OCI-LY1 (cell line): ENCODE measurements at regions not wholly inside any gene's neighbourhood (a gene's known extent, or its start where the extent isn't known, plus 50 kb on each side); places are given as distances from the start of the nearest gene placed in this dataset.

Source experiments
- CTCF ChIP-seq: fragments of 200-600 bp; sonication (generic), shearing (Covaris generic); IDR thresholded peaks from 2 replicates; pipeline ENCODE4 v1.5.1; 2017; ENCODE audit warnings: mild to moderate bottlenecking, antibody characterized with exemption, low read length, moderate library complexity, mixed read lengths
- EZH2 ChIP-seq: fragments of 200-600 bp; sonication (generic), shearing (Covaris generic); IDR thresholded peaks from 2 replicates; pipeline ENCODE4 v1.8.0; 2017; ENCODE audit warnings: borderline replicate concordance, mixed run types, mild to moderate bottlenecking, antibody characterized with exemption, low read length, moderate library complexity, mixed read lengths

DNA sequence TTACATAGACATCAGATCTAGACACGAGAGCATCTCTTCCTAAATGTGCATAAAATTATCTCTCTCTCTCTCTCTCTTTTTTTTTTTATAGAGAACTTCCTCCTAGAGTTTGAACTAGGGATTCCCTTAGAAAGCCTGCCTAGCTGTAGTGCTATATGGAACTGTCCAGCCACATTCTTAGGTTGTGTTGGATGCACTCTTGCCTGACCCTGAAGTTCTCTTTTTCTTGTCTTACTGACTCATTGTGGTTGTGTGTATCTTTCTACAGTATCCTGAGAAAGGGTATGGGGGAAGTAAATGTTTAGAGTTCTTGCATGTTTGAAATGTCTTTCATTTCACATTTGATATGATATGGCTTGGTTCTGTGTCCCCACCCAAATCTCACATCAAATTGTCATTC, 368.2 kb downstream of the CDH2 start:
- TF ChIP-seq CTCF, result no peak
- TF ChIP-seq EZH2, result no peak
